GM19463 (cell line): ENCODE measurements at regions not wholly inside any gene's neighbourhood (a gene's known extent, or its start where the extent isn't known, plus 50 kb on each side); places are given as distances from the start of the nearest gene placed in this dataset.

ENCODE experiments used
- ATAC-seq: cut with Tn5 transposase; IDR thresholded peaks from one replicate; pipeline ENCODE4 v1.9.1; 2021; ENCODE audit warnings: mild to moderate bottlenecking, moderate library complexity; ENCODE audit not compliant: unreplicated experiment

DNA sequence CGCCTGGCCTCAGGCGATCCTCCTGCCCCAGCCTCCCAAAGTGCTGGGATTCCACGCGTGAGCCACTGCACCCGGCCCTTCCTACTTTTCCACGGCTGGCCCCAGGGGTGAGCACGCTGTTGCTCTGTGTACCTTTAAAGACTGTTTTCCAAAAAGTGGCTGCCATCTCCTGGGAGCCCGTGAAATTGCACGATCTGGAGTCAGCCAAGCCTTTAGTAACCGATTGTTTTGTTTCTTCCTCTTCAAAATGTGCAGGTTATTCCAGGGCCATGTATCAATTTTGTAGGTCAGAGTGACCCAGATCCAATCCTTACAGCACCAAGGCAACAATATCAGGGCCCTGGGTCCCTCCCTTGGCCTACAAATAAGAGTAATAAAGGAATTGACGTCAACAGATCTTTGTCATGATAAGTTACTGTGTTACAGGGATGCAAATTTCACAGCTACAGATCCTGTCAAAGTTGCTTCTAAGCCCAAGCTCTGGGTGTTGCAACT is 135.6 kb upstream of the ZNF236 start:
- peak; percentile 50 for ATAC-seq

DNA sequence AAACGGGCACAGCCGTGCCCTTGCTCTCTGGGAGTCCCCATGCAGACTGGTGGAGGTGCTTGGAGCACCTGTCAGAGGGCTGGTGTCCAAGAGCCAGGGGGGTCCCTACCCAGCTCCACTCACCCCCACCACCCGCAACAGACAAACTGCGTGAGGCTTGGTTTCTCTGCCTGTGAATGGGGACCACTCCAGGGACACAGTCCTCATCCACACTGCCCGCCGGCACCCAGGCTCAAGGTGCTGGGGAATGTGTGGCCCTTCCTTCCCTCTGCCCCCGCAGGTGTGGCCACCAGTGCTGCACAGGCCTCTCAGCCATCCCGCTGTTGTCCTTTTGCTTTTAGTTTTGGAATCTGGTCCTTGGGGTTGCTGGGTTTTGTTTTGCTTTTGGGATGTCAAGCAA is 136.5 kb upstream of the ZNF236 start:
- ATAC-seq: no peak

DNA sequence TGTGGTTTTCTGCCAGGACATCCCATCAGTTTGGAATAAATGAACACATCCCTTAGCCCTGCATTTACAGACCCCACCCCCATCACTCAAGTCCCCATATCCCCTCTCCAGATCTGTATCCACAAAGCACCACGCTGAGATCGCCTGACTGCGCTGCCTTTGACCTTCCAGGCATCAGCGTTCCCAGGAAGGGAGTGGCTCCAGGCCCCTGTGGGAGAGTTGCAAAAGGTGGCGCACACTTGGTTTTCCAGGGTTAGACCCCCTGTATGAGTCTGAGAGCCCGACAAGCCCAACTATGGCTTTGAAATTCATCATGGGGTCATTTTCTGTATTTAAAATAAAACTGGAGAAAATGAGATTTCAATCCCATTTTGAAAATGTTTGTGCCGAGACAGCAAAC is 137.0 kb upstream of the ZNF236 start:
- ATAC-seq: no peak

DNA sequence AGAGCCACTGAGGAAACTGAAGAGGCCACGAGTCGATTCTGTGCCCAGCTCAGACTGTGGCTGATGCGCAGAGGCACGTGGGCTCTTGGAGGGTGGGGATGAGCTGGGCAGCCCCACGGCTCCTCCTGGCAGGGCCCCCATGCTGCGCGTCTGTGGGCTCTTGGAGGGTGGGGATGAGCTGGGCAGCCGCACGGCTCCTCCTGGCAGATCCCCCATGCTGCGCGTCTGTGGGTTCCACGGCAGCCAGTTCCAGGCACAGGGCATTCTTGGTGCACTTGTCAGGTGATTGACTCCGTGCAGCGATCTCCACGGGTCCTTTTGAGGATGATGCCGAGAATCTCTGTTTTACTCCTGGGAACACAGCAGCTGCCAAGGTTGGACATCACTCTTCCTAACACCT is 138.1 kb upstream of the ZNF236 start:
- no peak for ATAC-seq

DNA sequence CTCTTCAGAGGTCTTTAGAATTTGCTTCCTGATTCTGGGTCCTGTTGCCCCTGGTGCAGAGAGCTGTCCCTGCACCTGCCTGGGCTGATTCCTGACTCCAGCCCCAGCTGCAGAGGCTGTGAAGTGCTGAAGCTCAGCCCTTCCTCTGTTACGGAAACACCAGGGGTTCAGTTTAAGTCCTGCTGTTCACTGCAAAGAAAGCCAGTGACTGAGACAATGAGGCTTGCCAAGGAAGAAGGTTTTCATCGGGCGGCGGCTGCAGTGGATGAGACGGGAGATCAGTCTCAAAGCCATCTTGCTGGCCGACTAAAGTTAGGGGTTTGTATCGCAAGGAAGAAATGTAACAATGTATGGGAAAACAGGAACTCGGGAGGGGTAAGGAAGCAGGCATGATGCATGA is 142.4 kb upstream of the ZNF236 start:
- ATAC-seq: no peak

DNA sequence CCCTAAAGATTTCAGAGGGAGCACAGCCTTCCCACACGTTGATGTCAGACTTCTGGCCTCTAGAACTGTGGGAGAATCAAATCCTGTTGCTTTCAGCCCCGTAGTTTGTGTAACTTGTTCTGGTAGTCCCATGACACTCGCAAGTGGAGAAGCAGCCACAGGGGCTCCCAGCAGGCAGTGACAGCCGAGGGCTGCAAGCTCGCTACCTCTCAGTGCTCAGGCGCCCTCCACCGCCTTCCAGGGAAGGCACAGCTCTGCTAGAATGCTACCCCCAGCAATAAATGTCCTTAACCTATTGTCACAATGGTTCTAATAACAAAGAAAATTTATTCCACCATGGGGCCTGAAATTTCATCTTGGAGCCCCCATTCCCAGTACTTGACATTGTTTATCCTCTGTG is 143.1 kb upstream of the ZNF236 start:
- ATAC-seq: no peak

DNA sequence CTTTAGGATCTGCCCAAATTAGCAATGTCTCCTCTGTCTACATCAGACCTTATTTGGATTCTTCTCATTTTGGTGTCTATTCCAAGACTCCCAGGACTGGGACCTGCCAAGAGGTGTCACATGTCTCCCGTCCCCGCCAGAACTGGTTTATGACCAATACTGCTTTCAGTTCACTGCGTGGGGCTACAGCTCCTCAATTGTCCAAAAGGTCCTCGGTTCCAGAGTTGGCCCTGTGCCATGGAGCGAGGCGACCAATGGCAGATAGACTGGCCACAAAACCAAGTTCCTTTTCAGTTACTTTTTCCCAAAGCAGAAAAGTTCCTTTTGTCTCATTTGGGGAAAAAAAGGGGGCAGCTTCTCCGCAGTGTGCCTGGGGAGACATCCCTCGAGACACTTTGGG is 144.1 kb upstream of the ZNF236 start:
- ATAC-seq: no peak

DNA sequence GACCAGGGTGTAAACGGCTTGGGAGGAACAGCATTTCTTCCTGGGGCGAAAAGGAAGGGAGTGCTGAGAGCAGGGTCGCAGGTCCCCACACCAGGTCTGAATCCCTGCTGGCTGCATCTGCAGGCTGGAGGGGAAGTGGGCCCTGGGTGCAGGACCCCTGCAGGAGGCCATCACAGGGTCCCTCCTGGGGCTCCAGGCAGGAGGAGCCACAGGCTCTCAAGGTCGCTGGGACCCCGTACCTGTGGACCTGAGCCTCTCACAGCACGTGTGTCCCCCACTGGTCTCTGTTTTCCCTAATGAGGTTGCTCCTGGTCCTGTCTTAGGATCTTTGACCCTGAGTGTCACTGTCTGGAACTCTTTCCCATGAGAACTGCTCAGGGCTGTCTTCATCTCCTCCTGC is 147.8 kb upstream of the ZNF236 start:
- no peak for ATAC-seq

DNA sequence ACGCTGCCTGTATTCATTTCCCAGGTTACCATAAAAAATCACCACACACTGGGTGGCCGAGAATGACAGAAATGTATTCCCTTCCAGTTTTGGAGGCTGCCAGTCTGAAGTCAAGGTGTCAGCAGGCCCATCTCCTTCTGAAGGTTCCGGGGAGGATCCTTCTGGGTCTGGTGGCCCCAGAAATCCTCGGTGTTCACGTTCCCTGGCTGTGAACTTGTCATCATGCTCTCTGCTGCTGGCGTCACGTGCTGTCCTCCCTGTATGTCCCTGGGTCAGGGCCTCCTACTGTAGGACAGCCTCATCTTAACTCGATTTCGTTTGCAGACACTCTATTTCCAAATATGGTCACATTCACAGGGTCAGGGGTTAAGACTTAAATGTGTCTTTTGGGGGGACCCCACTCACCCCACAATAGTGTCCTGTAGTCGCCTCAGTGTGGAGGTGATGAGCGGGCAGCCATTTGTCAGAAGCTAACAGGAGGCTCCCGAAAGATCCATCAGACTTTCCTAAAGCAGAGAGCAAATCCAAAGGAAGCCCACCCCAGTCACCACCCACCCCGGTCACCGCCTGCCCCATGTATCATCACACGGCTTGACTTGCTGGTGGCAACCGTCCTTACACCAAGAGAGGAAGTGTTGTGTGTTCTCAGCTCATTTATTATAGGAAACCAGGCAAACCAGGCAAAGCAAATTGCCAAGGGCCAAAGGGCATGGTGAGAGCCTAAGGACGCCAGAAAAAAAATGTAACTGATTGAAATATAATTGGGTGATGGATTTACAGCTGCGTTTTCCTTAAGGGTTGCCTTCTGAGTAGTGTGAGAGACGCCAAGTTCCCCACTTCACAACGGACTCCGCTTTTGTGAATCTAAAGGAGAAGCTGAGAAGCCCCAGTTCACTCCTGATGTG is 148.8 kb upstream of the ZNF236 start:
- ATAC-seq: no peak

DNA sequence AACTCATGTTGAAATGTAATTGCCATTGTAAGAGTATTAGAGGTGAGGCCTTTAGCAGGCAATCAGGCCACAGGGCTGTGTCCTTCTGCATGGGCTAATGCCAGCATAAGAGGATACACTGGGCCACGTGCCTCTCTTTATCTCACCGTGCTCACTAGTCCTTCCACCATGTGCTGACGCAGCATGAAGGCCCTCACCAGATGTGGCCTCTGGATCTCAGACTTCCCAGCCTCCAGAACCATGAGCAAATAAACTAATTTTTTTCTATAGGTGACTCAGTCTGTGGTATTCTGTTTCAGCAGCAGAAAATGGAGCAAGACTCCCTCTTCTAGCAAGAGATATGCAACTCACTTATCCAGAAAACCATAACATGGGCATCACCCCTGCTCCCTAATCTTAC is 149.7 kb upstream of the ZNF236 start:
- ATAC-seq: no peak

DNA sequence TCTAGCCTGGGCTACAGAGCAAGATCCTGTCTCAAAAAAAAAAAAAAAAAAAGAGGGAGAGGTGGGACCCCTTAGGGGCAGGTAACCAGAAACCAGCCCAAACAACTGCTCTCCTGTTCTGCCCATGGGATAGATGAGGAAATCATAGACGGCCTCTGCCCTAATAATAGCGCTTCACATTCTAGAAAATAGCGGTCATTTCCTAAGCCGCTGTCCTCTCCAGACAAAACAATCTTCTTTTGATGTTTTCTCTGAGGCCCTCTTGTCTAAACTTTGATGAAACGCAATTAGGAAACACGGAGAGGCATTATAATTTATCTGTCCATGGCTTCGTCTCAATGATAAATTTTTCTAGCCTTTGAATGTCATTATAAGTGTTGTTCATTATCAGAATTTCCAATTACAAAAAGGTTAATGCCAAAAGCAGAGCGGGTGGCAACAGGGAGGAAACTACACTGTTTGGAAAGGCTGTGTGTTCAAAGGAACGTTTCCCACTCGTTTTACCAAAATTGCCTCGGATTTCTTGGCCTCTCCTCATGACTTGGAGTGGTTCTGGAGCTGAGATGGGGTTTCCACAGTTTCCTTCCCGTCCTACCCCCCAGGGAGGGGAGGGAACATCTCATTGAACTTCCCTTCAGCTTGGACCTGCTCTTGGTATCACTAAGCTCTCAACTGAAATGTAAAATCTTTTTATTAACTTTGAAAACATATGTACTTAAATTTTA is 151.6 kb upstream of the ZNF236 start:
- ATAC-seq: no peak

DNA sequence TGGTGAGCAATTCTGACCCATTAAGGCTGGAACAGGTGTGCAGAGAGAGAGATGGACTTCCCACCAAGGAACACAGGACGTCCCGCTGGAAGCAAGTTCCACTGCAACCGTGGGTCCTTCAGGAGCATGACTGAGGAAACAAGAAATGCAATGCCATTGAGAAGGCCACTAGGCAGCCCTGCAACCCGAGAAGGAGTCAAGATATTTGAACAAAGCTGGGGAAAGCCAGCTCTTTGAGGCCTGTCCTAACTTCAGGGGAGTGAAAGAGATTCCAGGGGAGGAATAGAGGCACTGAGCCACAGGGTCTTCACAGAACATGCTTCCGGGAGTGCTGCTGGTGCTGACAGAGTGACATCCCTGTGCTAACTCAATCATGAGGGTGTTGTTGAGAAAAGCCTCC is 153.8 kb upstream of the ZNF236 start:
- no peak for ATAC-seq

DNA sequence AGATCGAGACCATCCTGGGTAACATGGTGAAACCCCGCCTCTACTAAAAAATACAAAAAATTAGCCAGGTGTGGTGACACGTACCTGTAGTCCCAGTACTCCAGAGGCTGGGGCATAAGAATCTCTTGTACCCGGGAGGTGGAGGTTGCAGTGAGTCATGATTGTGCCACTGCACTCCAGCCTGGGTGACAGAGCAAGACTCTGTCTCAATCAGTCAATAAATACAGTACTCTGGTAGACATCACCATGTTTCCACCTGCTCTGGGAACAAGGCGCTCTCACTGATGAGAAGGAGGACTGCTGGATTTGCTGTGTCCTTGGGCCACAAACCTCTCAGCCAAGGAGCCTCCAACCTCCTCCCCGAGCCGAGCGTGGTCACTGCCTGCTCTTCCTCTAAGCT is 154.2 kb upstream of the ZNF236 start:
- no peak for ATAC-seq

DNA sequence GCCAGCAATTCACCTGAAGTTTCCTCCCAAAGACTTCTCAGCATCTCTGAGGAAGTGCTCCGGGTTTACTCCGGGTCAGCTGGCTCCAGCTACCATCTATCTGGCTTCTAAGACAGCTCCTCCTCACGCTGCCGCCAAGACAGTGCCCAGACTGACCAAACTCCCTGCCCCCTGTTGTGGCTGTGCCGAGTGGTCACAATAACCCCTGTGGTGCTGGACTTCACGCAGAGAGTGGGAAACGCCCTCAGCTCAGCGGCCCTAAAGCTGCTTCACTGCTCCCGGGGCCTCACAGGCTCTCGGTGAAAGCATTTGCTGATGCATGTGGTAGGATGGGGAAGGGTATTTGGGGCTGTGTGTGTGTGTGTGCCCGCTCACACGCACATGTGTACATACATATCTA is 154.8 kb upstream of the ZNF236 start:
- ATAC-seq: no peak

DNA sequence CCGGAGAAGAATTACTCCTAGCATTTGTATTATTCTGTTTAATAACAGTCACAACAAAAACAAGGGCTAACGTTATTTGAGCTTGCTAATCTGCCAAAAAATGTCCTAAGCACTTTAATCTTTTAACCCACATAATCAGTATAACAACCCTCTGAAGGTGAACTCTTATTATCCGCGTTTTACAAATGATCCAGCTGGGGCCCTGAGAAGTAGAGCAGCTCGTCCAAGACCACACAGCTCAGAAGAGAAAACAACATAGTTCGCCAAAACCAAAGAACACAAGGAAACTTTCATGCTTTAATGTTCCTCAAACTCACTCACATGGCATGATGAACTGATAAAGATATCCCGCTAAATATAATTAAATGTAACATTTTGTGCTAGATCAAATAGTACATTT is 159.7 kb upstream of the ZNF236 start:
- ATAC-seq: no peak

DNA sequence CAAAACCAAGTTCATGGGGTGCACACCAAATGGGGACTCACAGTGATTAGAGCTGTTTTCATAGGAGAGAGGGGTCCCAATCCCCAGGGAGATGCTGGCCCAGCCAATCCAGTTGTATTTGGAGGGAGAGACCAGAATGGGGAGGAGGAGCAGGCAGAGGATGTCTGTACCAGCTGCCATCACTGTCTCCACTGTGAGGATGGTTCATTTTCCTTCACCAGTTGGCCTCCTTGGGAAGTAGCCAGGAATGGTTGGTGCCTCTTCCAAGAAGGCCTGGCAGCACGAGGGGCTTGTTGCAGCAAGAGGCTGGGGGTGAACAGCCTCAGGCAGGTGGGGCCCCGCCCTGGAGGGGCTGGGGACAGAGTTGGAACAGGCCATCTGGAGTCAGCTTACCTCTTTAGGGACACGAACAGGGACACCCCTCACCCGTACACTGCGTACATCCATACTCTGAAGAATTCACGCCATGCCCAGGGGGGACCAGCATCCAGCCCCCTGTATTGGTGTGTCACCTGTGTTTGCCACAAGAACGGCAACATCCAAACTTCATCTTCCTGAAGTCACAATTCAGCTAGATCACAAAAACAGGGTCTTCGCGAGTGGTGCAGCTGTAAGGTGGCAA is 161.7 kb upstream of the ZNF236 start:
- ATAC-seq: no peak

DNA sequence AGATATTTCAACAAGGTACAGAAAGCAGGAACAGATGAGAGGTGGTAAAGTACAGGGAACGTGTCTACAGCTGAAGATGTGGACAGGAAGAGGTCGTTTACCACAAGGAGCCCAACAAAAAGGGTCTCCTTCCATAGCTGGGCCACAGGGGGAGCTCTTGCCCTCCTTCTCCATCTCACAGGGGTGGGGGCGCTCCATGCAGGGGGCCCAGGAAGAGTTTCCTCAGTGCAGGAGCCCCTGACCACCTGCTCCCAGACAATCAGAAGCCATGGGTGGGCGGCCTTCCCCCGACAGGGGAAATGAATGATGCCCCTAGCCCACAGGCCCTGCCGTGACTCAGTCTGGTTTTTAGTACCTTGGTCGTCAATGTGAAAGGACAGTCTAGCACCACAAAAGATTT is 163.6 kb upstream of the ZNF516 start:
- ATAC-seq: peak; percentile 61

DNA sequence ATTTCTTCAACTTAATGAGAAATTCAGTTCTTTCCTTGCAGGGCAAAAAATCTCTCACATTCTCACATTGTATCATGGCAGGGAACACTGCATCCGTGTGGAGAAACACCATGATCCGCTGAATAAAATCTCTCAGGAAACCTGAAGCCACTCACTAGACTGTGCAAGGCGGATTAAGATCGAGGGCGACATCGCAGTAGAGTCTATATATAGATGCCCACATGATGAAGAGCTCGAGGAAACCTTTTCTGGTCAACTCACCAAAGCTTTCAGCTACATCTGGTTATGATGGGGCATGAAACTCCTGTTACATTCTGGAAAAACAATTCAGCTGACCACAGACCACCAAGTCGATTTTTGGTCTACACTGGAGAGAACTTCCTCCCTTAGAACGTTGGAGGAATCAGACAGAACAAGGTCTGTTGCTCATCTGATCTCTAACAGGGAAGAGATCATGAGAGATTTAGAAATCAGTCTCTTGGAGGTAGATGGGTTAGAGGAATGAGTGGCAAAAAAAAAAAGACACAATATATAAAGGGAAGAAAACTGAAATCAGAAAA is 162.9 kb upstream of the ZNF516 start:
- ATAC-seq: no peak

DNA sequence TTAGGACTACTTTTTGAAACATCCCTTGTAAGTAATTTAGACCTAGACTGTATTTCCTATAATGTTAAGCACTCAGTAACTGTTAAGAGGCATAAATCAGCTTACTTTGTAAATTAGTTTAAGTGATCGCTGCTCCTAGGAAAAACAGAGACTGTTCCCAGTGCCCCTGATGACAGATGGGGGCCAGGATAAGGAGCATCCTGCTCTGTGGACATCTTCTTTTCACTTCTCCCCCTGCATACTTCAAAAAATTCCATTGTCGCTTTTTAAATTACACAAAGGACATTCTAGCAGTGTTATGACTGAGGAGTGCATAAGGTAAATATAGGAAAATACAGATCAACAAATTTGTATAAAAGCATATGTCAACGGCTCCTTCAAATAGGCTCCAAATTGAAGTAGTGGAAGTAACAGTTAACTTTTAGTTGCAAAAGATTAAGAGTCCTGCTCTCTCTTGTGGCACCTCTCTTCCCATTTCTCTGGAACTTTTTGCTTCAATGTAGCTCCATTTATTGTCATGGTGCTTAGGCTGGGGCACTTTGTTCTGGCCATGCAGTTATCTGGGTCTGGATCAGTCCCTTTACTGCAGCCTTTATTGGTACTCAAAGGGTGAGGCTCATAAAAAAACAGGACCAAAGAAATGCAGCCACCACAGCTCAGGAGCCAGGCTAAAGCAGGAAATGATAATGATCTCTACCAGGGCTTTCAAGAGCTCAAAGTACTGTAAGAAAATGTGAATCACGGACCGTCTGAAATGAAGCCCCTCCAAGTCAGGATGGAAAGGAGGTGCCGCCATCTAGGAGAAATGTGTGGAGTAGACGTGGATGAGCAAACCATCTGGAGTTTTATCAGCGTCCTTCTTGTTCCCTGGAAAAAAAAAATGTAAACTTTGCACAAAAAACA is 162.1 kb upstream of the ZNF516 start:
- no peak for ATAC-seq

DNA sequence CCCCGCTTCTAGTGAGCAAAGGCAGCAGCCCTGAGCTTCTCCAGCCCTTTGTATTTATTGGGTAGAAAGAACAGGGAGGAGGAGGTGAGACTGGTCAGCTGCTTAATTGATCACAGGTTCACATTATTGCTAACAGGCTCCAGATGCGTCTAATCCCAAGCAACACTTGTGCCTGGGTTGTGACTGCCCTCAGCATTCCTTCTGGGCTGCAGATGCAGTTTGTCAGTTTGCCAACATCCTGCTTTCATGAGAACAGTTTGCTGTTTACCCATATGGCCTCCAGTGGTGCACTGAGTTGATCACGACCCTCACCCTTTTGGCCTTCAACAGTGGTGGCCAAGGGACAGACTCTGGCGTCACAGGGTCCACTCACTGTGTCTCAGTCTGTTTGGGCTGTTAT is 159.5 kb upstream of the ZNF516 start:
- ATAC-seq: no peak
